ENCODE measurements at regions not wholly inside any gene's neighbourhood (a gene's known extent, or its start where the extent isn't known, plus 50 kb on each side); places are given as distances from the start of the nearest gene placed in this dataset.

GRCh38 chr6:122187186-122187585 is 212.3 kb upstream of the HSF2 start:
- FAIRE-seq (no peak), DNase-seq (ENCODE audit: insufficient read length, low spot score) (no peak)
- TF ChIP-seq POLR2AphosphoS5 (IDR thresholded peaks at IDR 0.05; ENCODE audit: low read depth, low read length) (no peak), SPI1 (IDR thresholded peaks at IDR 0.05; ENCODE audit: low read depth, low read length) (no peak), PAX5 (IDR thresholded peaks at IDR 0.05; ENCODE audit: insufficient read depth, low read length, severe bottlenecking) (no peak), POLR2A (IDR thresholded peaks at IDR 0.05; ENCODE audit: low read depth, low read length) (no peak), TAF1 (IDR thresholded peaks at IDR 0.05; ENCODE audit: low read depth, low read length) (no peak), POU2F2 (IDR thresholded peaks at IDR 0.05; ENCODE audit: low read depth, low read length) (no peak)

- FAIRE-seq = no peak
- TF ChIP-seq SPI1 (IDR thresholded peaks at IDR 0.05; ENCODE audit: low read depth, low read length) = no peak
- TF ChIP-seq TAF1 (IDR thresholded peaks at IDR 0.05; ENCODE audit: low read depth, low read length) = no peak
- TF ChIP-seq POU2F2 (IDR thresholded peaks at IDR 0.05; ENCODE audit: low read depth, low read length) = no peak
- no peak for TF ChIP-seq POLR2AphosphoS5 (IDR thresholded peaks at IDR 0.05; ENCODE audit: low read depth, low read length)
- no peak for TF ChIP-seq POLR2A (IDR thresholded peaks at IDR 0.05; ENCODE audit: low read depth, low read length)
- TF ChIP-seq PAX5 (IDR thresholded peaks at IDR 0.05; ENCODE audit: insufficient read depth, low read length, severe bottlenecking) = no peak
- no peak for DNase-seq (ENCODE audit: insufficient read length, low spot score)
These were observed 200.5 kb upstream of the HSF2 start for GRCh38 chr6:122198922-122199321.

DNA sequence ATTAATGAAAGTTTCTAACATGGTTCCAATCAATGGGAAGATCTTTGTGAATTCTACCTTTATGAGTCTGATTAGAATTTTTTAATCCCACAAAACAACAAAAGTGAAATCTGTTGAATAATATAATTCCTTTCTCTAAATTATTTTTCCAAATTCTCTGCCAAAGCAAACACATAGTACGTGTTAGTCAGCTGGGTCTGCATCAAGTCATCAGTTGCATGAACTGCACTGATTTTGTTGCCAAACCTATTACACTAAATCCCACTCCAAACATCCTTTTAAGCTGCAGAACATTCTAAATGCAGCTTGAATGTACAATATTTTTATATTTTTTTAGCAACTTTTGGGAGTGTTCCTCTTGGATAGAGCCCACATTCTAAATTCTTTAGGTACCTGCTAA is 199.0 kb upstream of the HSF2 start:
- FAIRE-seq (no peak), DNase-seq (ENCODE audit: insufficient read length, low spot score) (no peak)
- TF ChIP-seq PAX5 (IDR thresholded peaks at IDR 0.05; ENCODE audit: insufficient read depth, low read length, severe bottlenecking) = no peak
- TF ChIP-seq TAF1 (IDR thresholded peaks at IDR 0.05; ENCODE audit: low read depth, low read length) = no peak
- TF ChIP-seq POLR2AphosphoS5 (IDR thresholded peaks at IDR 0.05; ENCODE audit: low read depth, low read length) = no peak
- no peak for TF ChIP-seq POU2F2 (IDR thresholded peaks at IDR 0.05; ENCODE audit: low read depth, low read length)
- TF ChIP-seq POLR2A (IDR thresholded peaks at IDR 0.05; ENCODE audit: low read depth, low read length) = no peak

DNA sequence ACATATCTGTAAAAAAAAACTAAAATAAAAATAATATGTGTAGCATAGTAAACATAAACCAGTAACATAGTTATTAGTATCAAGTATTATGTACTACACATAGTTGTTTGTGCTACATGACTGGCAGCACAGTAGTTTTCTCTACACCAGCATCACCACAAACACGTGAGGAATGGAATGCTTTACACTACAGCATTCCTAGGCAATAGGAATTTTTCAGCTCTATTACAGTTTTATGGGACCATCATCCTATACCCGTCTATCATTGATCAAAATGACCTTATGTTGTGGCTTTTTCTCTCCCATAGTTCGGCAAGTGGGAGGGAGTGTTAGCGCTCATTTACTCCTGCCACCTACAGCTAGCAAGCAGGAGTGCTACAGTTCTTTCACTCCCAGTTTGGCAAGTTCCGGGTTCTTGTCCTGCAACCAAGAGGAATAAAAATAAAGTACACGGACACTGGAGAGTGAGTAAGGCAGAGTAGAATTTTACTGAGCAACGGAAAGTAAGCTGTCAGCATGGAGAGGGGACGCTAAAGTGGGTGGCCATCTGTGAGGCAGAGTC is 196.8 kb upstream of the HSF2 start:
- DNase-seq (ENCODE audit: insufficient read length, low spot score) (no peak), FAIRE-seq (no peak)
- no peak for TF ChIP-seq PAX5 (IDR thresholded peaks at IDR 0.05; ENCODE audit: insufficient read depth, low read length, severe bottlenecking)
- no peak for TF ChIP-seq SPI1 (IDR thresholded peaks at IDR 0.05; ENCODE audit: low read depth, low read length)
- TF ChIP-seq POLR2A (IDR thresholded peaks at IDR 0.05; ENCODE audit: low read depth, low read length) = no peak
- no peak for TF ChIP-seq TAF1 (IDR thresholded peaks at IDR 0.05; ENCODE audit: low read depth, low read length)
- no peak for TF ChIP-seq POLR2AphosphoS5 (IDR thresholded peaks at IDR 0.05; ENCODE audit: low read depth, low read length)
- TF ChIP-seq POU2F2 (IDR thresholded peaks at IDR 0.05; ENCODE audit: low read depth, low read length) = no peak

DNA sequence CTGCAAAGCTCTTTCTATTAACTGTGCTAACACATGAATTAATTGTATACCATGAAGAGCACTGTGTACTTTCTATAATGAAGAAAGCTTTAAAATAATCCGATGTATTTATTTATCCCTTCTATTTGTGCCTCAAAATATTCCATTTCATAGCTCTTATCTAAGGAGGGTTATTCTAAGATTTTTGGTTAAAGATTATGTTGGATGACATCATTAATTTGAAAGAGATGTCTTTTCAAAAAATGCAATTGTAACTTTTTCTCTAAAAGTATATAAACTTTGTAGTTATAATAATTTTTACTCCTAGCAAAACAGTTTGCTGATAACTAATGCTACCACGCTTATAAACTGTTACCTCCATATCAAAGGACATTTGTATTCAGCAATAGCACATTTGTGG is 192.4 kb upstream of the HSF2 start:
- FAIRE-seq = no peak

DNA sequence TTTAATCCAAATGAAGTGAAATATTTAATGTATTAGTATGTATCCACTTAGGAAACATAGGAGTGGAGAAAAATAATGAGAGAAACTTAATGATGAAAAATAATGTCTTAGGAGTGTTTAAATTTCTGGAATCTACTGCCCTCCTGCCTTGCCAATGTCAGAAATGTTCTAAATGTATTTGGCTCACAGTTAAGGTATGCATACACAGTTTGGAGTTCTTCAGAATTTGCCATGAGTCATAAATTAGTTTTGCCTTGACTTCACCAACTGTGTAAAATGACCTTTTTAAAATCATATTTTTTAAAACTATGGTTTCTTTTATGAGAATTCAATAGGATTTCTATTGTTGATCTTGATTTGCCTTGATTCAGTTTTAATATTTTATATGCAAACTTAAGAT is 191.7 kb upstream of the HSF2 start:
- DNase-seq (ENCODE audit: insufficient read length, low spot score) = no peak
- FAIRE-seq = no peak
- TF ChIP-seq SPI1 (IDR thresholded peaks at IDR 0.05; ENCODE audit: low read depth, low read length) = no peak
- TF ChIP-seq PAX5 (IDR thresholded peaks at IDR 0.05; ENCODE audit: insufficient read depth, low read length, severe bottlenecking) = no peak
- TF ChIP-seq TAF1 (IDR thresholded peaks at IDR 0.05; ENCODE audit: low read depth, low read length) = no peak
- TF ChIP-seq POLR2A (IDR thresholded peaks at IDR 0.05; ENCODE audit: low read depth, low read length) = no peak
- no peak for TF ChIP-seq POU2F2 (IDR thresholded peaks at IDR 0.05; ENCODE audit: low read depth, low read length)
- no peak for TF ChIP-seq POLR2AphosphoS5 (IDR thresholded peaks at IDR 0.05; ENCODE audit: low read depth, low read length)

More for the DNA sequence above, 192.4 kb upstream of the HSF2 start:
- DNase-seq (ENCODE audit: insufficient read length, low spot score) = no peak
- TF ChIP-seq SPI1 (IDR thresholded peaks at IDR 0.05; ENCODE audit: low read depth, low read length) = no peak
- no peak for TF ChIP-seq POLR2A (IDR thresholded peaks at IDR 0.05; ENCODE audit: low read depth, low read length)
- TF ChIP-seq POU2F2 (IDR thresholded peaks at IDR 0.05; ENCODE audit: low read depth, low read length) = no peak
- no peak for TF ChIP-seq TAF1 (IDR thresholded peaks at IDR 0.05; ENCODE audit: low read depth, low read length)
- TF ChIP-seq PAX5 (IDR thresholded peaks at IDR 0.05; ENCODE audit: insufficient read depth, low read length, severe bottlenecking) = no peak
- no peak for TF ChIP-seq POLR2AphosphoS5 (IDR thresholded peaks at IDR 0.05; ENCODE audit: low read depth, low read length)

GRCh38 chr6:122214605-122215318 is 184.7 kb upstream of the HSF2 start:
- TF ChIP-seq POLR2A (IDR thresholded peaks at IDR 0.05; ENCODE audit: low read depth, low read length) = no peak
- no peak for TF ChIP-seq PAX5 (IDR thresholded peaks at IDR 0.05; ENCODE audit: insufficient read depth, low read length, severe bottlenecking)
- TF ChIP-seq TAF1 (IDR thresholded peaks at IDR 0.05; ENCODE audit: low read depth, low read length) = no peak
- no peak for TF ChIP-seq POLR2AphosphoS5 (IDR thresholded peaks at IDR 0.05; ENCODE audit: low read depth, low read length)
- TF ChIP-seq SPI1 (IDR thresholded peaks at IDR 0.05; ENCODE audit: low read depth, low read length) = no peak
- no peak for TF ChIP-seq POU2F2 (IDR thresholded peaks at IDR 0.05; ENCODE audit: low read depth, low read length)
- no peak for DNase-seq (ENCODE audit: insufficient read length, low spot score)
- FAIRE-seq = no peak

- DNase-seq (ENCODE audit: insufficient read length, low spot score) (no peak), FAIRE-seq (no peak)
- TF ChIP-seq POLR2A (IDR thresholded peaks at IDR 0.05; ENCODE audit: low read depth, low read length) = no peak
- no peak for TF ChIP-seq POU2F2 (IDR thresholded peaks at IDR 0.05; ENCODE audit: low read depth, low read length)
- TF ChIP-seq TAF1 (IDR thresholded peaks at IDR 0.05; ENCODE audit: low read depth, low read length) = no peak
- TF ChIP-seq SPI1 (IDR thresholded peaks at IDR 0.05; ENCODE audit: low read depth, low read length) = no peak
- no peak for TF ChIP-seq POLR2AphosphoS5 (IDR thresholded peaks at IDR 0.05; ENCODE audit: low read depth, low read length)
- TF ChIP-seq PAX5 (IDR thresholded peaks at IDR 0.05; ENCODE audit: insufficient read depth, low read length, severe bottlenecking) = no peak
These were observed 179.2 kb upstream of the HSF2 start for GRCh38 chr6:122220254-122220653.

DNA sequence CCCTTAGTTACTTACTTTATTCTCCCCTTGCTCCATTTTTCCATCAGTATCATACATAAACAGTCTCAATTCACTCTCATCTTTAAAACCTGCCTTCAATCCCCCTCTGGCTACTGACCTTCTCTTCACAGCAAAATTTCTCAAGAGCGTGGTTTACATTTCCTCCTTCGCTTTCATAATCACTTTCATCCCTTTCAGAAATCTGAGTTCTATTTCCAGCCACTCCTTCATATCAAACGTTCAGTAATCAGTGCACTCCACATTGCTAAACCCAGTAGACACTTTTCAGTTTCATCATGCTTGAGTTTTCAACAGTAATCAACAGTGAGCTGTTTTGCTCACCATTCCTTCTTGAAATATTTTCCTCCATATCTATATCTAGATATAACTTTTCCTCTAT is 176.7 kb upstream of the HSF2 start:
- no peak for DNase-seq (ENCODE audit: insufficient read length, low spot score)
- no peak for TF ChIP-seq POLR2A (IDR thresholded peaks at IDR 0.05; ENCODE audit: low read depth, low read length)
- TF ChIP-seq PAX5 (IDR thresholded peaks at IDR 0.05; ENCODE audit: insufficient read depth, low read length, severe bottlenecking) = no peak
- no peak for TF ChIP-seq POU2F2 (IDR thresholded peaks at IDR 0.05; ENCODE audit: low read depth, low read length)
- TF ChIP-seq SPI1 (IDR thresholded peaks at IDR 0.05; ENCODE audit: low read depth, low read length) = no peak
- no peak for TF ChIP-seq POLR2AphosphoS5 (IDR thresholded peaks at IDR 0.05; ENCODE audit: low read depth, low read length)
- no peak for TF ChIP-seq TAF1 (IDR thresholded peaks at IDR 0.05; ENCODE audit: low read depth, low read length)
- no peak for FAIRE-seq
